Inflammatory macrophage (primary cell): ENCODE measurements at regions not wholly inside any gene's neighbourhood (a gene's known extent, or its start where the extent isn't known, plus 50 kb on each side); places are given as distances from the start of the nearest gene placed in this dataset.

Source experiments
- DNase-seq, 2 donors: peaks; one replicate each; pipeline ENCODE4 v3.0.0-alpha.2; 2020 to 2022

GRCh38 chrX:40530509-40530908 lies 50.3 kb upstream of the ATP6AP2 start:
- no peak for DNase-seq

- no peak for DNase-seq
Measured at GRCh38 chrX:40527543-40527942, 53.2 kb upstream of the ATP6AP2 start.

- DNase-seq = no peak
Measured at GRCh38 chrX:40526412-40526811, 54.4 kb upstream of the ATP6AP2 start.

GRCh38 chrX:40525901-40526300 lies 54.9 kb upstream of the ATP6AP2 start:
- peak; percentile 8 to 31 for DNase-seq

GRCh38 chrX:40524423-40524822 lies 56.3 kb upstream of the ATP6AP2 start:
- no peak for DNase-seq

GRCh38 chrX:40523852-40524251 lies 56.9 kb upstream of the ATP6AP2 start:
- no peak for DNase-seq

GRCh38 chrX:40521868-40522450 lies 58.8 kb upstream of the ATP6AP2 start:
- peak in 1 of 2 donors; percentile 19 for DNase-seq

- peak in 1 of 2 donors; percentile 64 for DNase-seq
Measured at GRCh38 chrX:40514376-40514775, 66.4 kb upstream of the ATP6AP2 start.

GRCh38 chrX:40513835-40514234 lies 66.9 kb upstream of the ATP6AP2 start:
- no peak for DNase-seq

- peak; percentile 67 to 87 for DNase-seq
Measured at GRCh38 chrX:40513012-40513411, 67.8 kb upstream of the ATP6AP2 start.

- DNase-seq = no peak
Measured at GRCh38 chrX:40511258-40511657, 69.5 kb upstream of the ATP6AP2 start.

GRCh38 chrX:40508560-40508959 lies 72.2 kb upstream of the ATP6AP2 start:
- no peak for DNase-seq

- no peak for DNase-seq
Measured at GRCh38 chrX:40506201-40506985, 74.4 kb upstream of the ATP6AP2 start.

GRCh38 chrX:40504801-40505605 lies 75.8 kb upstream of the ATP6AP2 start:
- DNase-seq = no peak

- DNase-seq = no peak
Measured at GRCh38 chrX:40503094-40503493, 77.7 kb upstream of the ATP6AP2 start.

- DNase-seq = no peak
Measured at GRCh38 chrX:40502688-40503087, 78.1 kb upstream of the ATP6AP2 start.

GRCh38 chrX:40501164-40501855 lies 79.5 kb upstream of the ATP6AP2 start:
- DNase-seq = no peak

- DNase-seq = no peak
Measured at GRCh38 chrX:40496728-40497127, 84.0 kb upstream of the ATP6AP2 start.

- no peak for DNase-seq
Measured at GRCh38 chrX:40495659-40496058, 85.1 kb upstream of the ATP6AP2 start.

GRCh38 chrX:40494005-40494404 lies 86.8 kb upstream of the ATP6AP2 start:
- DNase-seq = no peak

GRCh38 chrX:40488296-40488695 lies 92.5 kb upstream of the ATP6AP2 start:
- DNase-seq = no peak

- DNase-seq = no peak
Measured at GRCh38 chrX:40485973-40486372, 94.8 kb upstream of the ATP6AP2 start.
